PC-9 (cell line): ENCODE measurements at regions not wholly inside any gene's neighbourhood (a gene's known extent, or its start where the extent isn't known, plus 50 kb on each side); places are given as distances from the start of the nearest gene placed in this dataset.

Experiments used
- BruUV-seq: library from RNA; stranded (reverse); fragments of 400-500 nt; replicated peaks from 2 replicates; lab custom pipeline; 2021; lab: Mats Ljungman, UMichigan
- CTCF ChIA-PET: fragments of 300-600 bp; sonication (Branson Sonifier 250); formaldehyde crosslinking; loops from one replicate; lab custom pipeline; 2022; ENCODE audit warnings: antibody characterized with exemption; lab: Charles Lee
- POLR2A ChIA-PET: fragments of 300-600 bp; sonication (Branson Sonifier 250); formaldehyde crosslinking; loops from one replicate; lab custom pipeline; 2022; ENCODE audit warnings: antibody characterized with exemption; ENCODE audit not compliant: unreplicated experiment; lab: Charles Lee
- DNase-seq, 2 experiments: peaks; one replicate each; pipeline versions ENCODE4 v3.0.0 to v3.0.0-alpha.2; 2015 to 2022; ENCODE audit warnings: mixed read lengths in 1 of 2
- H2AFZ ChIP-seq: fragments of 200-600 bp; sonication (generic); 2 replicates; pipeline ENCODE4 v1.8.1; 2017; ENCODE audit warnings: antibody characterized with exemption
- H3F3A ChIP-seq: fragments of 200-600 bp; sonication (generic); 2 replicates; pipeline ENCODE4 v1.8.1; 2017; ENCODE audit warnings: antibody characterized with exemption, mild to moderate bottlenecking, low read depth; ENCODE audit not compliant: insufficient read depth
- H3K27ac ChIP-seq: fragments of 200-600 bp; sonication (generic); 2 replicates; pipeline ENCODE4 v1.6.1; 2016; ENCODE audit warnings: mixed run types
- H3K27me3 ChIP-seq: fragments of 200-600 bp; sonication (generic); 2 replicates; pipeline ENCODE4 v1.6.1; 2016; ENCODE audit warnings: low read depth, mixed run types; ENCODE audit not compliant: insufficient read depth
- H3K36me3 ChIP-seq: fragments of 200-600 bp; sonication (generic); 2 replicates; pipeline ENCODE4 v1.6.1; 2016; ENCODE audit warnings: low read depth, mixed run types
- H3K4me1 ChIP-seq: fragments of 200-600 bp; sonication (generic); replicated peaks from 2 replicates; pipeline ENCODE4 v1.6.1; 2016; ENCODE audit warnings: mixed run types; ENCODE audit not compliant: insufficient read depth
- H3K4me2 ChIP-seq: fragments of 200-600 bp; sonication (generic); 2 replicates; pipeline ENCODE4 v1.6.1; 2017; ENCODE audit warnings: mixed run types
- H3K4me3 ChIP-seq: fragments of 200-600 bp; sonication (generic); 2 replicates; pipeline ENCODE4 v1.6.1; 2016; ENCODE audit warnings: mixed run types
- H3K79me2 ChIP-seq: fragments of 200-600 bp; sonication (generic); 2 replicates; pipeline ENCODE4 v1.6.1; 2017; ENCODE audit warnings: low read depth, mixed run types
- H3K9me2 ChIP-seq: fragments of 200-600 bp; sonication (generic); 2 replicates; pipeline ENCODE4 v1.8.1; 2017; ENCODE audit warnings: mild to moderate bottlenecking; ENCODE audit not compliant: insufficient read depth
- H3K9me3 ChIP-seq: fragments of 200-600 bp; sonication (generic); 2 replicates; pipeline ENCODE4 v1.8.1; 2016; ENCODE audit warnings: low read depth; ENCODE audit not compliant: insufficient read depth
- H4K20me1 ChIP-seq: fragments of 200-600 bp; sonication (generic); 2 replicates; pipeline ENCODE4 v1.8.1; 2017; ENCODE audit not compliant: insufficient read depth
- CTCF ChIP-seq: fragments of 200-600 bp; sonication (generic); conservative IDR thresholded peaks from 2 replicates; pipeline ENCODE4 v1.6.1; 2017; ENCODE audit warnings: mixed run types, antibody characterized with exemption, mild to moderate bottlenecking, moderate library complexity
- EZH2 ChIP-seq: fragments of 200-600 bp; sonication (generic); IDR thresholded peaks from 2 replicates; pipeline ENCODE4 v1.8.0; 2017; ENCODE audit warnings: antibody characterized with exemption, low read depth
- intact Hi-C: fragments of 100-400 bp; cut with micrococcal nuclease; formaldehyde crosslinking; loops from one replicate; pipeline ENCODE4 v1.10.0; 2022; ENCODE audit not compliant: unreplicated experiment

- H3K79me2 ChIP-seq = no peaks in the 10 kb centered on the region
- no peaks in the 10 kb centered on the region for H3F3A ChIP-seq
- H3K9me3 ChIP-seq = no peaks in the 10 kb centered on the region
- DNase-seq = peak; percentile 72 to 74
- no peaks in the 10 kb centered on the region for H3K27me3 ChIP-seq
- H3K9me2 ChIP-seq = no peaks in the 10 kb centered on the region
- CTCF ChIA-PET = no interaction called here
- 0 out of 2 replicates have a peak, but pooled peaks cover 4% of the 10 kb centered on the region for H3K4me1 ChIP-seq
- no peak overlapping the region for H2AFZ ChIP-seq
- no TSS peak for BruUV-seq
- H4K20me1 ChIP-seq = no peaks in the 10 kb centered on the region
- H3K36me3 ChIP-seq = no peaks in the 10 kb centered on the region
- peak overlapping the region; percentile 8; the same call in 1 of the 2 replicates for H3K4me2 ChIP-seq
- TF ChIP-seq EZH2 (no peak), CTCF (no peak)
- POLR2A ChIA-PET = interaction anchor here (0.6 kb wide), 2 partner anchors 8 to 93 kb away, joined by 3 read pairs; no protein-coding TSS in a partner anchor
- no peak overlapping the region for H3K4me3 ChIP-seq
- intact Hi-C loops = no loop called here
- no peak overlapping the region for H3K27ac ChIP-seq
Measured at GRCh38 chr6:104625536-104625935, 234.2 kb downstream of the HACE1 start.

GRCh38 chr6:104623052-104623690 lies 236.5 kb downstream of the HACE1 start:
- no peaks in the 10 kb centered on the region for H3K9me3 ChIP-seq
- no peaks in the 10 kb centered on the region for H3K36me3 ChIP-seq
- no peaks in the 10 kb centered on the region for H3K27me3 ChIP-seq
- TF ChIP-seq EZH2 (no peak), CTCF (no peak)
- BruUV-seq = no TSS peak
- no peak overlapping the region for H2AFZ ChIP-seq
- peak in 1 of 2 experiments; percentile 2 for DNase-seq
- CTCF ChIA-PET = interaction anchor here (0.7 kb wide), 1 partner anchor 97 kb away, joined by 3 read pairs; no protein-coding TSS in a partner anchor
- H3K9me2 ChIP-seq = no peaks in the 10 kb centered on the region
- H3K79me2 ChIP-seq = no peaks in the 10 kb centered on the region
- H4K20me1 ChIP-seq = no peaks in the 10 kb centered on the region
- intact Hi-C loops = no loop called here
- H3K4me2 ChIP-seq = no peak overlapping the region
- no peak overlapping the region for H3K27ac ChIP-seq
- 0 out of 2 replicates have a peak, but pooled peaks cover 4% of the 10 kb centered on the region for H3K4me1 ChIP-seq
- H3F3A ChIP-seq = no peaks in the 10 kb centered on the region
- H3K4me3 ChIP-seq = no peak overlapping the region
- POLR2A ChIA-PET = no interaction called here

GRCh38 chr6:104621396-104621795 lies 238.3 kb downstream of the HACE1 start:
- no peak overlapping the region for H3K4me2 ChIP-seq
- 0 out of 2 replicates have a peak overlapping the region, but pooled peaks have one; percentile 35 for H2AFZ ChIP-seq
- H3F3A ChIP-seq = no peaks in the 10 kb centered on the region
- H3K9me2 ChIP-seq = no peaks in the 10 kb centered on the region
- H3K4me3 ChIP-seq = no peak overlapping the region
- no peaks in the 10 kb centered on the region for H3K27me3 ChIP-seq
- H3K9me3 ChIP-seq = no peaks in the 10 kb centered on the region
- ChIA-PET POLR2A (no interaction called here), CTCF (no interaction called here)
- no peaks in the 10 kb centered on the region for H3K79me2 ChIP-seq
- H3K27ac ChIP-seq = no peak overlapping the region
- H4K20me1 ChIP-seq = no peaks in the 10 kb centered on the region
- BruUV-seq = no TSS peak
- intact Hi-C loops = no loop called here
- H3K4me1 ChIP-seq = 0 out of 2 replicates have a peak, but pooled peaks cover 4% of the 10 kb centered on the region
- TF ChIP-seq EZH2 = no peak
- TF ChIP-seq CTCF = no peak
- no peaks in the 10 kb centered on the region for H3K36me3 ChIP-seq
- no peak for DNase-seq
